Neural progenitor cell (in vitro differentiated cells): ENCODE measurements at regions not wholly inside any gene's neighbourhood (a gene's known extent, or its start where the extent isn't known, plus 50 kb on each side); places are given as distances from the start of the nearest gene placed in this dataset.

ENCODE experiments used
- CTCF ChIP-seq: fragments of 200-600 bp; sonication (generic); IDR thresholded peaks from 2 replicates; pipeline ENCODE4 v1.5.1; 2017; ENCODE audit warnings: antibody characterized with exemption, mild to moderate bottlenecking
- EZH2 ChIP-seq: fragments of 200-600 bp; sonication (generic); IDR thresholded peaks from 2 replicates; pipeline ENCODE4 v1.6.1; 2017; ENCODE audit warnings: antibody characterized with exemption, mild to moderate bottlenecking, moderate library complexity
- EZH2phosphoT487 ChIP-seq: fragments of 200-600 bp; sonication (generic); IDR thresholded peaks from 2 replicates; pipeline ENCODE4 v1.6.1; 2017; ENCODE audit warnings: antibody characterized with exemption

GRCh38 chr5:104564530-104564929 lies 1001.9 kb upstream of the NUDT12 start:
- TF ChIP-seq EZH2phosphoT487 (no peak), CTCF (no peak), EZH2 (no peak)
